NCI-H1930 (cell line): ENCODE measurements at regions not wholly inside any gene's neighbourhood (a gene's known extent, or its start where the extent isn't known, plus 50 kb on each side); places are given as distances from the start of the nearest gene placed in this dataset.
"Not testable (repeated sequence)": the region's sequence is repeated elsewhere in the genome, so short reads cannot be mapped to it uniquely, and the experiment has no call there.

ENCODE experiments used
- DNase-seq, 2 experiments: peaks; one replicate each; lab custom pipeline; 2025; lab: John Stamatoyannopoulos, UW

- DNase-seq, result no peak
Measured at GRCh38 chr10:62496925-62497324, 122.8 kb downstream of the ZNF365 start.

GRCh38 chr10:62498271-62498670 is 124.1 kb downstream of the ZNF365 start:
- DNase-seq, result no peak

- DNase-seq, result not testable (repeated sequence)
Measured at GRCh38 chr10:62500116-62500515, 125.9 kb downstream of the ZNF365 start.

- no peak for DNase-seq
Measured at GRCh38 chr10:62501547-62501946, 127.4 kb downstream of the ZNF365 start.

- DNase-seq, result no peak
Measured at GRCh38 chr10:62502995-62503613, 128.9 kb downstream of the ZNF365 start.

GRCh38 chr10:62503872-62504271 is 129.7 kb downstream of the ZNF365 start:
- DNase-seq, result no peak

- no peak for DNase-seq
Measured at GRCh38 chr10:62506371-62506770, 132.2 kb downstream of the ZNF365 start.

GRCh38 chr10:62511238-62511637 is 137.1 kb downstream of the ZNF365 start:
- no peak for DNase-seq

GRCh38 chr10:62511656-62512055 is 137.5 kb downstream of the ZNF365 start:
- no peak for DNase-seq

GRCh38 chr10:62512732-62513475 is 138.7 kb downstream of the ZNF365 start:
- no peak for DNase-seq

GRCh38 chr10:62514079-62514693 is 140.0 kb downstream of the ZNF365 start:
- DNase-seq, result no peak

- DNase-seq, result no peak
Measured at GRCh38 chr10:62517252-62517651, 143.1 kb downstream of the ZNF365 start.

- DNase-seq, result no peak
Measured at GRCh38 chr10:62527019-62527827, 153.1 kb downstream of the ZNF365 start.

GRCh38 chr10:62528441-62528840 is 154.3 kb downstream of the ZNF365 start:
- DNase-seq, result no peak

GRCh38 chr10:62529396-62529795 is 155.2 kb downstream of the ZNF365 start:
- DNase-seq, result no peak

- DNase-seq, result no peak
Measured at GRCh38 chr10:62534031-62534430, 159.9 kb downstream of the ZNF365 start.

- no peak for DNase-seq
Measured at GRCh38 chr10:62538606-62539005, 164.4 kb downstream of the ZNF365 start.

GRCh38 chr10:62540389-62540788 is 166.2 kb downstream of the ZNF365 start:
- no peak for DNase-seq

GRCh38 chr10:62541811-62542210 is 167.6 kb downstream of the ZNF365 start:
- no peak for DNase-seq

- no peak for DNase-seq
Measured at GRCh38 chr10:62543571-62544355, 169.6 kb downstream of the ZNF365 start.
